ENCODE measurements at regions not wholly inside any gene's neighbourhood (a gene's known extent, or its start where the extent isn't known, plus 50 kb on each side); places are given as distances from the start of the nearest gene placed in this dataset.

- TF ChIP-seq CTCF (IDR thresholded peaks at IDR 0.05; ENCODE audit: insufficient read depth, low read depth, low read length), result no peak
- TF ChIP-seq EZH2 (IDR thresholded peaks at IDR 0.05; ENCODE audit: insufficient read depth, low read length), result no peak
These were observed 687.9 kb upstream of the RGMB start for GRCh38 chr5:98085593-98085992.
